Neutrophil (primary cell): ENCODE measurements at regions not wholly inside any gene's neighbourhood (a gene's known extent, or its start where the extent isn't known, plus 50 kb on each side); places are given as distances from the start of the nearest gene placed in this dataset.

Experiments
- H3K27ac ChIP-seq: fragments of 200-600 bp; sonication (generic); 2 replicates; pipeline ENCODE4 v1.5.1; 2016; ENCODE audit warnings: mild to moderate bottlenecking, moderate library complexity
- H3K27me3 ChIP-seq: fragments of 200-600 bp; sonication (generic); 2 replicates; pipeline ENCODE4 v1.6.0; 2016; ENCODE audit warnings: mild to moderate bottlenecking
- H3K36me3 ChIP-seq: fragments of 200-600 bp; sonication (generic); 2 replicates; pipeline ENCODE4 v1.5.1; 2017
- H3K4me1 ChIP-seq, 2 experiments: fragments of 200-600 bp in 1 of 2; sonication (generic) in 1 of 2; 1 replicate in 1 of 2; 2 replicates in 1 of 2; pipeline versions ENCODE4 v1.5.1 to v1.6.1; 2013 to 2016; ENCODE audit warnings: low read depth in 1 of 2, low read length in 1 of 2, mild to moderate bottlenecking in 1 of 2, moderate library complexity in 1 of 2; ENCODE audit not compliant: control insufficient read depth in 1 of 2, insufficient read depth in 1 of 2
- H3K4me3 ChIP-seq, 2 experiments: fragments of 200-600 bp in 1 of 2; sonication (generic) in 1 of 2; 1 replicate in 1 of 2; 2 replicates in 1 of 2; pipeline ENCODE4 v1.5.1; 2013 to 2016; ENCODE audit warnings: low read depth in 1 of 2, low read length in 1 of 2, mild to moderate bottlenecking in 1 of 2, moderate library complexity in 1 of 2
- H3K9me3 ChIP-seq: fragments of 200-600 bp; sonication (generic); 2 replicates; pipeline ENCODE4 v1.5.1; 2016
- CTCF ChIP-seq: fragments of 200-600 bp; sonication (generic); IDR thresholded peaks from 2 replicates; pipeline ENCODE4 v1.5.1; 2016; ENCODE audit warnings: antibody characterized with exemption

- no peak for TF ChIP-seq CTCF
- Histone ChIP-seq H3K27ac (no peak overlapping the region), H3K36me3 (no peaks in the 10 kb centered on the region), H3K27me3 (peaks cover 37% of the 10 kb centered on the region), H3K4me1 (peaks cover 32 to 38% of the 10 kb centered on the region in 2 experiments), H3K9me3 (no peaks in the 10 kb centered on the region), H3K4me3 (no peak overlapping the region)
Measured at GRCh38 chr10:8182806-8183205, 128.3 kb downstream of the GATA3 start.

GRCh38 chr10:8183241-8183704, 128.8 kb downstream of the GATA3 start:
- H3K4me3 ChIP-seq: no peak overlapping the region
- no peak for TF ChIP-seq CTCF
- H3K27ac ChIP-seq: no peak overlapping the region
- peaks cover 32 to 38% of the 10 kb centered on the region in 2 experiments for H3K4me1 ChIP-seq
- H3K27me3 ChIP-seq: peaks cover 40% of the 10 kb centered on the region
- H3K9me3 ChIP-seq: no peaks in the 10 kb centered on the region
- no peaks in the 10 kb centered on the region for H3K36me3 ChIP-seq

- no peak for TF ChIP-seq CTCF
- Histone ChIP-seq H3K4me3 (no peak overlapping the region), H3K36me3 (no peaks in the 10 kb centered on the region), H3K27ac (no peak overlapping the region), H3K4me1 (peaks cover 19 to 22% of the 10 kb centered on the region in 2 experiments), H3K9me3 (no peaks in the 10 kb centered on the region), H3K27me3 (peaks cover 76% of the 10 kb centered on the region)
Measured at GRCh38 chr10:8187171-8187666, 132.7 kb downstream of the GATA3 start.

- no peak for TF ChIP-seq CTCF
- H3K27ac ChIP-seq: no peak overlapping the region
Measured at GRCh38 chr10:8189458-8189857, 135.0 kb downstream of the GATA3 start.

GRCh38 chr10:8192301-8192700, 137.8 kb downstream of the GATA3 start:
- no peak for TF ChIP-seq CTCF
- Histone ChIP-seq H3K27me3 (peaks cover 67% of the 10 kb centered on the region), H3K4me3 (no peak overlapping the region), H3K27ac (no peak overlapping the region), H3K9me3 (no peaks in the 10 kb centered on the region), H3K4me1 (no peaks in the 10 kb centered on the region), H3K36me3 (no peaks in the 10 kb centered on the region)

More at GRCh38 chr10:8189458-8189857, 135.0 kb downstream of the GATA3 start:
- H3K36me3 ChIP-seq: no peaks in the 10 kb centered on the region
- H3K4me3 ChIP-seq: no peak overlapping the region
- no peaks in the 10 kb centered on the region for H3K4me1 ChIP-seq
- no peaks in the 10 kb centered on the region for H3K9me3 ChIP-seq
- H3K27me3 ChIP-seq: peaks cover 93% of the 10 kb centered on the region

GRCh38 chr10:8193546-8193945, 139.1 kb downstream of the GATA3 start:
- H3K4me3 ChIP-seq: no peak overlapping the region
- TF ChIP-seq CTCF: no peak
- no peak overlapping the region for H3K27ac ChIP-seq
- peaks cover 55% of the 10 kb centered on the region for H3K27me3 ChIP-seq
- no peaks in the 10 kb centered on the region for H3K4me1 ChIP-seq
- no peaks in the 10 kb centered on the region for H3K36me3 ChIP-seq
- no peaks in the 10 kb centered on the region for H3K9me3 ChIP-seq
